PC-9 (cell line): ENCODE measurements at regions not wholly inside any gene's neighbourhood (a gene's known extent, or its start where the extent isn't known, plus 50 kb on each side); places are given as distances from the start of the nearest gene placed in this dataset.

ENCODE experiments used
- BruUV-seq: library from RNA; stranded (reverse); fragments of 400-500 nt; replicated peaks from 2 replicates; lab custom pipeline; 2021; lab: Mats Ljungman, UMichigan
- CTCF ChIA-PET: fragments of 300-600 bp; sonication (Branson Sonifier 250); formaldehyde crosslinking; loops from one replicate; lab custom pipeline; 2022; ENCODE audit warnings: antibody characterized with exemption; lab: Charles Lee
- POLR2A ChIA-PET: fragments of 300-600 bp; sonication (Branson Sonifier 250); formaldehyde crosslinking; loops from one replicate; lab custom pipeline; 2022; ENCODE audit warnings: antibody characterized with exemption; ENCODE audit not compliant: unreplicated experiment; lab: Charles Lee
- DNase-seq, 2 experiments: peaks; one replicate each; pipeline versions ENCODE4 v3.0.0 to v3.0.0-alpha.2; 2015 to 2022; ENCODE audit warnings: mixed read lengths in 1 of 2
- H2AFZ ChIP-seq: fragments of 200-600 bp; sonication (generic); 2 replicates; pipeline ENCODE4 v1.8.1; 2017; ENCODE audit warnings: antibody characterized with exemption
- H3F3A ChIP-seq: fragments of 200-600 bp; sonication (generic); 2 replicates; pipeline ENCODE4 v1.8.1; 2017; ENCODE audit warnings: antibody characterized with exemption, mild to moderate bottlenecking, low read depth; ENCODE audit not compliant: insufficient read depth
- H3K27ac ChIP-seq: fragments of 200-600 bp; sonication (generic); 2 replicates; pipeline ENCODE4 v1.6.1; 2016; ENCODE audit warnings: mixed run types
- H3K27me3 ChIP-seq: fragments of 200-600 bp; sonication (generic); 2 replicates; pipeline ENCODE4 v1.6.1; 2016; ENCODE audit warnings: low read depth, mixed run types; ENCODE audit not compliant: insufficient read depth
- H3K36me3 ChIP-seq: fragments of 200-600 bp; sonication (generic); 2 replicates; pipeline ENCODE4 v1.6.1; 2016; ENCODE audit warnings: low read depth, mixed run types
- H3K4me1 ChIP-seq: fragments of 200-600 bp; sonication (generic); replicated peaks from 2 replicates; pipeline ENCODE4 v1.6.1; 2016; ENCODE audit warnings: mixed run types; ENCODE audit not compliant: insufficient read depth
- H3K4me2 ChIP-seq: fragments of 200-600 bp; sonication (generic); 2 replicates; pipeline ENCODE4 v1.6.1; 2017; ENCODE audit warnings: mixed run types
- H3K4me3 ChIP-seq: fragments of 200-600 bp; sonication (generic); 2 replicates; pipeline ENCODE4 v1.6.1; 2016; ENCODE audit warnings: mixed run types
- H3K79me2 ChIP-seq: fragments of 200-600 bp; sonication (generic); 2 replicates; pipeline ENCODE4 v1.6.1; 2017; ENCODE audit warnings: low read depth, mixed run types
- H3K9me2 ChIP-seq: fragments of 200-600 bp; sonication (generic); 2 replicates; pipeline ENCODE4 v1.8.1; 2017; ENCODE audit warnings: mild to moderate bottlenecking; ENCODE audit not compliant: insufficient read depth
- H3K9me3 ChIP-seq: fragments of 200-600 bp; sonication (generic); 2 replicates; pipeline ENCODE4 v1.8.1; 2016; ENCODE audit warnings: low read depth; ENCODE audit not compliant: insufficient read depth
- H4K20me1 ChIP-seq: fragments of 200-600 bp; sonication (generic); 2 replicates; pipeline ENCODE4 v1.8.1; 2017; ENCODE audit not compliant: insufficient read depth
- CTCF ChIP-seq: fragments of 200-600 bp; sonication (generic); conservative IDR thresholded peaks from 2 replicates; pipeline ENCODE4 v1.6.1; 2017; ENCODE audit warnings: mixed run types, antibody characterized with exemption, mild to moderate bottlenecking, moderate library complexity
- EZH2 ChIP-seq: fragments of 200-600 bp; sonication (generic); IDR thresholded peaks from 2 replicates; pipeline ENCODE4 v1.8.0; 2017; ENCODE audit warnings: antibody characterized with exemption, low read depth
- intact Hi-C: fragments of 100-400 bp; cut with micrococcal nuclease; formaldehyde crosslinking; loops from one replicate; pipeline ENCODE4 v1.10.0; 2022; ENCODE audit not compliant: unreplicated experiment

GRCh38 chr12:93991829-93992461, 156.4 kb upstream of the PLXNC1 start:
- no peak overlapping the region for H3K4me3 ChIP-seq
- TF ChIP-seq CTCF: no peak
- TF ChIP-seq EZH2: no peak
- POLR2A ChIA-PET: interaction anchor here (0.6 to 0.7 kb wide), 2 partner anchors 22 to 38 kb away, joined by 3 to 5 read pairs; no protein-coding TSS in a partner anchor
- intact Hi-C loops: no loop called here
- DNase-seq: no peak
- no peaks in the 10 kb centered on the region for H3K4me1 ChIP-seq
- no peaks in the 10 kb centered on the region for H4K20me1 ChIP-seq
- no peaks in the 10 kb centered on the region for H3K79me2 ChIP-seq
- H3K36me3 ChIP-seq: no peaks in the 10 kb centered on the region
- H2AFZ ChIP-seq: no peak overlapping the region
- H3K4me2 ChIP-seq: no peak overlapping the region
- H3K9me2 ChIP-seq: no peaks in the 10 kb centered on the region; the same call in 1 of the 2 replicates
- H3K9me3 ChIP-seq: no peaks in the 10 kb centered on the region
- no peak overlapping the region for H3K27ac ChIP-seq
- H3F3A ChIP-seq: no peaks in the 10 kb centered on the region
- CTCF ChIA-PET: no interaction called here
- no peaks in the 10 kb centered on the region for H3K27me3 ChIP-seq
- no TSS peak for BruUV-seq

GRCh38 chr12:93994721-93995120, 153.7 kb upstream of the PLXNC1 start:
- no peak for DNase-seq
- no peaks in the 10 kb centered on the region for H3F3A ChIP-seq
- H3K4me2 ChIP-seq: no peak overlapping the region
- intact Hi-C loops: no loop called here
- H3K36me3 ChIP-seq: no peaks in the 10 kb centered on the region
- H3K4me3 ChIP-seq: no peak overlapping the region
- no TSS peak for BruUV-seq
- H3K9me2 ChIP-seq: no peaks in the 10 kb centered on the region; the same call in 1 of the 2 replicates
- no peaks in the 10 kb centered on the region for H4K20me1 ChIP-seq
- no peaks in the 10 kb centered on the region for H3K79me2 ChIP-seq
- ChIA-PET POLR2A (no interaction called here), CTCF (no interaction called here)
- H3K4me1 ChIP-seq: no peaks in the 10 kb centered on the region
- no peaks in the 10 kb centered on the region for H3K9me3 ChIP-seq
- TF ChIP-seq EZH2 (no peak), CTCF (no peak)
- H2AFZ ChIP-seq: no peak overlapping the region
- no peaks in the 10 kb centered on the region for H3K27me3 ChIP-seq
- no peak overlapping the region for H3K27ac ChIP-seq

DNA sequence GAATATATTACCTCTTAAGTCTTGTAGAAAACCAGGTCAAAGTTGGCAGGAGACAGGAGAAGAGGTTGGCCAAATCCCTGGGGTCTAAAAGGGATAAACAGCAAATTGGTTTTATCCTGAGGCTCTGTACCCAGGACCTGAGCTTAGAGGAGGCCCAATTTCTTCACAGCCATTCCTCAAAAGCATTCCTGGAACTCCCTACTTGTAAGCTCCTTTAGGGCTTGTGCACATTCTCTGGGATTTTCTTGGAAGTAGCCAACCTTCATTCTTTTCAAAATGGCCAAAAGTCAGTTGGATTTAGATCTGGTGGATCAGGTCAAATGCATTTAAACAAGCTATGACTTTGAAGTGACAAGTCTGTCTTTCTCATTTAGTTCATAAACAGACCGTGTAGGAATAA, 152.1 kb upstream of the PLXNC1 start:
- Histone ChIP-seq H3K4me3 (no peak overlapping the region), H3F3A (no peaks in the 10 kb centered on the region), H3K27ac (no peak overlapping the region), H3K4me1 (no peaks in the 10 kb centered on the region), H4K20me1 (no peaks in the 10 kb centered on the region), H3K27me3 (no peaks in the 10 kb centered on the region), H2AFZ (no peak overlapping the region), H3K9me2 (no peaks in the 10 kb centered on the region), H3K79me2 (no peaks in the 10 kb centered on the region), H3K36me3 (no peaks in the 10 kb centered on the region), H3K4me2 (no peak overlapping the region), H3K9me3 (no peaks in the 10 kb centered on the region)
- TF ChIP-seq EZH2: no peak
- no peak for TF ChIP-seq CTCF
- ChIA-PET POLR2A (no interaction called here), CTCF (no interaction called here)
- no TSS peak for BruUV-seq
- DNase-seq: no peak
- intact Hi-C loops: no loop called here
